ENCODE measurements at regions not wholly inside any gene's neighbourhood (a gene's known extent, or its start where the extent isn't known, plus 50 kb on each side); places are given as distances from the start of the nearest gene placed in this dataset.

- TF ChIP-seq CTCF (optimal IDR thresholded peaks at IDR 0.05 in 1 of 3, IDR thresholded peaks at IDR 0.05 in 1 of 3, conservative IDR thresholded peaks at IDR 0.05 in 1 of 3; ENCODE audit: extremely low read depth in 1 of 3, insufficient read depth in 2 of 3, low read length in 3 of 3) (no peak), EZH2 (IDR thresholded peaks at IDR 0.05; ENCODE audit: low read length) (no peak)
These were observed 1689.2 kb upstream of the WWC1 start for GRCh38 chr5:166602271-166602670.

All from keratinocyte (primary cell).